Renal pelvis (tissue), 1 donor: ENCODE measurements at regions not wholly inside any gene's neighbourhood (a gene's known extent, or its start where the extent isn't known, plus 50 kb on each side); places are given as distances from the start of the nearest gene placed in this dataset.
"Not testable (repeated sequence)": the region's sequence is repeated elsewhere in the genome, so short reads cannot be mapped to it uniquely, and the experiment has no call there.

Source experiments
- DNase-seq: peaks from one replicate; pipeline ENCODE4 v3.0.0-alpha.2; 2013

- no peak for DNase-seq
Measured at GRCh38 chr7:111676167-111676566, 113.9 kb upstream of the IMMP2L start.

DNA sequence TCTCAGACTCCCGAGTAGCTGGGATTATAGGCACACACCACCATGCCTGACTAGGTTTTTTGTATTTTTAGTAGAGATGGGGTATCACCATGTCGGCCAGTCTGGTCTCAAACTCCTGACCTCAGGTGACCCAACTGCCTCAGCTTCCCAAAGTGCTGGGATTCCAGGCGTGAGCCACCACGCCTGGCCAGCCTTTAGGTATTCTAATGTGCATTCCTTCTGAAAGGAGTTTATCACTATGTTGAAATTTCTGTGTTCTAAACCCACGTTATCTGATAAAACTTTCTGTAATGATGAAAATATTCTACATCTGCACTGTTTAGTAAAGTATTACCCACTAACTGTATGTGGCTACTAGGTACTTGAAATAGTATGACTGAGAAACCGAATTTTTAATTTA is 110.6 kb upstream of the IMMP2L start:
- DNase-seq = no peak

DNA sequence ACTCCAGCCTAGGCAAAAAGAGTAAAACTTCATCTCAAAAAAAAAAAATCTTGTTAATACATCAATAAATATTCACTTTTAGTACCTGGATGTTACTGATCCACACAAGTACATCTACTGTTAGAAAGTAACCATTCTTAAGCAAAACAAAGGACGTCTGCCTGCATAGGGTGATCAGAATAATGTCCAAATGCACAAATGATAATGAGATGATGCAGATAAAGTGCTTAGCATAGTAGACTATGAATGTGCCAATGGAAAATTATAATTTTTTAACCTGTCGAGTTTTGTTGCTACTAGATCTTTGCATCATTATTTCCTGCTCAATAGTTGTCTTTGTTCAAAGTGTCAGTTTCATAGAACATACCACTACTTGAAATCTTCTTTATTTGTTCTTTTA is 109.6 kb upstream of the IMMP2L start:
- DNase-seq = no peak

GRCh38 chr7:111668711-111669110 is 106.4 kb upstream of the IMMP2L start:
- no peak for DNase-seq

- DNase-seq = no peak
Measured at GRCh38 chr7:111667488-111667887, 105.2 kb upstream of the IMMP2L start.

- no peak for DNase-seq
Measured at GRCh38 chr7:111666260-111666659, 104.0 kb upstream of the IMMP2L start.

DNA sequence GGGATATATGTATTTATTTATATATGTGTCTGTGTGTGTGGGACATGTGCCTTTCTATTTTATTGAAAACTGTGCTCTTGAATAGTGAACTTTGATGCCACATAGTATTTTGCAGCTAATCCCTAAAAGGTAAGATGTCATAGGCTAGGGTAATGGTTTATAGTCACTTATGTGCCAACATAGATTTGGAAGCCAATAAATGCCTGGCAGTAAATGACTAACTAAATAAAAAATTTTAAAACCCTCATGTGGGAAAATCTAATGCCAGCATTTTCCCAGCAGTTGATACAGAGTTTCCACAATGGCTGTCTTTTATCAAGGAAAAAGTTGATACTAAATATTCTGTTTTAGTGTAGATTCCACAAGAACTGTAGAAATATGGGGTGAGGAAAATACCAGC is 101.5 kb upstream of the IMMP2L start:
- DNase-seq = no peak

GRCh38 chr7:111662386-111662785 is 100.1 kb upstream of the IMMP2L start:
- DNase-seq = no peak

DNA sequence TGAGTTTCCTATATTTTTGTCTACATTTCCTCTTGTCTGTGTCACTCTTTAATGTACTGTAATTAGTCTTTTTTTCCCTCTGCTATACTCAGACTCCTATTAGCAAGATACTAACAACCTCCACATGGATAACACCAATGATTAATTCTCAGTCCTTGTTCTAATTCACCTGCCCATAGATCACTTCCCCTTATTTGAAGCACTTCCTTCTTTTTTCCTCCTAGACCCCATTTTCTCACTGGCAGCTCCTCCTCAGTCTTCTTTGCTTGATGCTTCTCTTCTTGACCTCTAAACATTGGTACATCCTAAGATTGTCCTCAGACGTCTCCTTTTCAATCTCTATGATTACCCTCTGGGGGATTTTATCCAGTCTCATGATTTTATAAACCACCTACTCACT is 98.2 kb upstream of the IMMP2L start:
- DNase-seq = no peak

GRCh38 chr7:111658546-111658945 is 96.3 kb upstream of the IMMP2L start:
- DNase-seq = no peak

- DNase-seq = no peak
Measured at GRCh38 chr7:111657018-111657417, 94.7 kb upstream of the IMMP2L start.

DNA sequence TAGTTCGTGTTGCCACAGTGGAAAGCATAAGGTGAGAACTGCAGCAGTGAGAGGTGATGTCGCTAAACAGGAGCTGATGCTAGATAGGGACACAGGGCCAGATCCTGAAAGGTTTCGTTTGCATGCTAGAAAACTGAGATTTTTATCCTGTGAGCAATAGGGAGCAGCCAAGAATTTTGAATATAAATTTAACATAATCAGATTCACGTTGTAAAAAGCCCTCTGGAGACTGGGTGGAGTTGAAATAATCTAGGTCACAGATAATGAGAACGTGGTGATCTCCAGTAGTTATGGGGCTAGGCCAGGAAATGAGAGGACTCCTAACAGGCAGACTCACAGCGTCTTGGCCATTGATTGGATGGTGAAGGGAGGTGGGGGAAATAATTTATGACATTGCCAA is 92.1 kb upstream of the IMMP2L start:
- no peak for DNase-seq

DNA sequence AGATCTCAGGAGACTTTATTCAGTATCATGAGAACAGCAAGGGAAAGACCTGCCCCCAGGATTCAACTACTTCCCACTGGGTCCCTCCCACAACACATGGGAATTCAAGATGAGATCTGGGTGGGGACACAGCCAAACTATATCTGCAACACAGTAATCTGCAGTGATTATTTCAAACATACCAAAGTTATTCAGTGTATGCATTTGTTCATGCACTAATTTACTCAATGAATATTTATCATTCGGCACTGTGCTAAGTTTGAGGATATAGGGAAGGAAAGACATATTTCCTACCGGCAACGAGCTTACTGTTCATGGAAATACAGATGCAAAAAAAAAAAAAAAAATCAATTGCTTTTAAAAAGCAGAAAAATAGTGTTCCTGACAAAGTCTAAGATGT is 91.6 kb upstream of the IMMP2L start:
- DNase-seq = no peak

DNA sequence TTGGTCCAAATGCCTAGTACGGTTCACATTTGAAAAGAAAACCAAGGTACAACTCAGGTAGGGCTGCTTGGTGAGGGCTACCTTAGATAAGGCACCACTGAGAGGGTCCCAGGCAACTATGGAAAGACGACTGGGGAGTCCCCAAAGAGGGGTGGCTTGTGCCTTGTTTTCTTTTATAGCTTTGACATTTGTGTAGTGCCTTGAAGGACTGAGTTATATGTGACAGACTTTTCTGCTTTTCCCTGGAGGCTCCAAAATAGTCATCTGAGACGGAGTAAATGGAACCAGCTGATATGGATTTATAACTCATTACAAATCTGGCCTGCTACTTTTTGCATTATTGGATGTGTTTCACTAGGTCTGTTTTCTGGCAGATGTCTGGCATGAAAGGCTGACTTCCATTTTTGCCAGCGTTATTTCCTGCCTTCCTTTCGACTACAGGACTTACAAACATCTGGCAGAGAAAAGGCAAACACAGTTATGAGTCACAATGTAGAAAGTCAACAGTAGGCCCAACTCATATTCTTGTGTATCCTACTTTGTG is 88.2 kb upstream of the IMMP2L start:
- no peak for DNase-seq

DNA sequence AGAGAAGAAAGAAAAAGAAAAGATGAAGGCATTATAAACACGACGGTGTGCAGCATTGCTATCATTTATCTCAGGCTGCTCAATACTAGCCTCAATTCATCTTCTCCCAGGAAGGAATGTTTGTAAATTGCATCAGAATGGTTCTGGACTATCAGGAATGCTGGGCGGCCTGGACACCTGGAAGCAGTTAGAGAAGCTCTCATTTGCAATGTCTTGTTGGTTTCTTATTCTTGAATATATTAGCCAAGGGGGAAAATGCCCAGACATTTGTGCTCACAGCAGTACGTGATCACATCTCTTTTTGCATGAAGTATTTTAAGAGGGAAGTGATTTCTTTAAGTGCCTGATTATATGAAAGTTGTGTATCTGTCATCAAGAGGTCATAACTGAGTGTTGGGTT is 85.6 kb upstream of the IMMP2L start:
- no peak for DNase-seq

- DNase-seq = not testable (repeated sequence)
Measured at GRCh38 chr7:111644595-111644994, 82.3 kb upstream of the IMMP2L start.

DNA sequence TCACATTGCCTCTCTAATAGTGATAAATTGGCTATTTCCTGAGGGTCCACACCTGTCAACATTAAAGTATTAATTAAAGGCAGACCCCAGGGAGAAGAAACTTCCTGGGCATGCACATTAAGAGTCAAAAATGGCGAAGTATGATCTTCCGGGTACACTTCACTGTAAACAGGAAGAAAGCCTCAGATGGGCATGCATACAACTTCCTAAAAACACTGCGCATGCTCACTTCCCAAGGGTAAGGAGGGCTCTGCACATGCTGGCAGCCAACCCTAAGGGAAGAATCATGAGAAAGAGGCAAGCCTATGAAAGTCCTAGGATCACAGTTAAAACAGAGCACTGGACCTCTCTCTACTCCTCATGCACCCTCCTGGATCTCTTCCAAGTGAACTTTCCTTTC is 80.1 kb upstream of the IMMP2L start:
- DNase-seq = no peak

- peak; percentile 5 for DNase-seq
Measured at GRCh38 chr7:111640416-111640815, 78.1 kb upstream of the IMMP2L start.

DNA sequence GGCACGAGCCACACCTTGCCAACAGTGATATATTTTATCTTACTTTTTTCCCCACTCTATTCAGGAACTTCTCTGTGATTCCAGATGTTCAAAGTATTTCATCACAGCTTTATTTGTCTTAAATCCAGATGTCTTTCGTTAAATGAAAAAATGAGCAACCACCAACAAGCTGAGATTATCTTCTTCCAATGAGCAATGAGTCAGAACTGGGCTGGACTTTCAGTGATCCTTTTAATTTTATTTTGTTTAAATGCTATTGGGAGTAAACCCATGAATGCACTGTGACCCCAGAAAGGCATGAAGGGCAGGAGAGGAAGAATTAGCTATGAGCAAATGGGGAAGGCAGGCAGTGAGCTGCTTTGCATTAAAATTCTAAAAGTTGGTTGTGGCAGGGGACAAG is 77.6 kb upstream of the IMMP2L start:
- peak; percentile 30 for DNase-seq

GRCh38 chr7:111638078-111638477 is 75.8 kb upstream of the IMMP2L start:
- DNase-seq = no peak

GRCh38 chr7:111633878-111634277 is 71.6 kb upstream of the IMMP2L start:
- DNase-seq = no peak

DNA sequence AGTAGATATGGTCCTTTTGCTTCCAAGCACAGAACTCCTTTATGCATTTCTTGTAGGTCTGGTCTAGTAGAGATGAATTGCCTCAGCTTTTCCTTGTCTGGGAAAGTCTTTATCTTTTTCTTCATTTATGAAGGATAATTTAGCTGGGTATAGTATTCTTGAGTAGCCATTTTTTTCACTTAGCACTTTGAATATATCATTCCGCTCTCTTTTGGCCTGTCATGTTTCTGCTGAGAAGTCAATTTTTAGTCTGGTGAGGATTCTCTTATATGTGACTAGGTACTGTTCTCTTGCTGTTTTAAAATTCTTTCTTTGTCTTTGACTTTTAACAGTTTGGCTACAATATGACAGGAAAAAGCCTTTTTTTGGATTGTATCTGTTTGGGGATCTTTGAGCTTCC is 68.6 kb upstream of the IMMP2L start:
- no peak for DNase-seq

DNA sequence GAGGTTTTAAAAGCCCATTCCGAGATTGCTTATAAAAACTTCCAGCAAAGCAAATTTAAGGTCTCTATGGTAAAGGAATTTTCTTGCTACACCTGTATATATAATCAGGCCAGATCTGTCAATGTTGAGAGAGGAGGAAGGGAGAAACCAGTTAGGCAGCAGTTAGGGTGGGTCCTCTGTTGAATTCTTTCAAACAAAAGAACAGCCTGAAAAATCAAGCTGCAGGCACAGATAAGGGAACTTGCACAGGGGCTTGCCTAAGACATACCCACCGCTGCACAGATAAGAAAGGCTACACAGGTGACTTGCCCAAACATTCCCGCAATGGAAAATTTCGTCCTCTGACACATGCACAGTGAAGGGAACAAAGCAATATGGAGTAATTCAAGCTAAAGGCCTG is 59.8 kb upstream of the IMMP2L start:
- DNase-seq = no peak
